ENCODE measurements at regions not wholly inside any gene's neighbourhood (a gene's known extent, or its start where the extent isn't known, plus 50 kb on each side); places are given as distances from the start of the nearest gene placed in this dataset.
"Not testable (repeated sequence)": the region's sequence is repeated elsewhere in the genome, so short reads cannot be mapped to it uniquely, and the experiment has no call there.

- DNase-seq (no peak), ATAC-seq (replicated peaks) (no peak)
- H3K27me3 Mint-ChIP-seq = no peaks in the 10 kb centered on the region
- H3K9me3 Mint-ChIP-seq = peaks cover 0 to 7% of the 10 kb centered on the region in 2 donors
- H3K4me1 Mint-ChIP-seq = peaks cover 0 to 4% of the 10 kb centered on the region in 2 donors
- H3K4me3 Mint-ChIP-seq = no peak overlapping the region
- no peak overlapping the region for H3K27ac Mint-ChIP-seq
- H3K36me3 Mint-ChIP-seq = no peaks in the 10 kb centered on the region
Observed at GRCh38 chrX:78603908-78604307, 55.2 kb downstream of the RTL3 start.

- no peak overlapping the region for H3K27ac Mint-ChIP-seq
- no peaks in the 10 kb centered on the region for H3K36me3 Mint-ChIP-seq
- no peaks in the 10 kb centered on the region for H3K4me1 Mint-ChIP-seq
- no peak overlapping the region for H3K4me3 Mint-ChIP-seq
- DNase-seq (no peak), ATAC-seq (replicated peaks) (no peak)
- H3K27me3 Mint-ChIP-seq = no peaks in the 10 kb centered on the region
- peaks cover 7 to 20% of the 10 kb centered on the region in 2 donors for H3K9me3 Mint-ChIP-seq
Observed at GRCh38 chrX:78595901-78596502, 63.1 kb downstream of the RTL3 start.

GRCh38 chrX:78593701-78594100, 65.4 kb downstream of the RTL3 start:
- DNase-seq = no peak
- Mint-ChIP-seq H3K36me3 (no peaks in the 10 kb centered on the region), H3K27ac (no peak overlapping the region), H3K4me3 (no peak overlapping the region), H3K4me1 (no peaks in the 10 kb centered on the region), H3K27me3 (no peaks in the 10 kb centered on the region), H3K9me3 (peaks cover 7 to 14% of the 10 kb centered on the region in 2 donors)
- no peak for ATAC-seq (replicated peaks)

- ATAC-seq (replicated peaks) = no peak
- Mint-ChIP-seq H3K27ac (no peak overlapping the region), H3K36me3 (no peaks in the 10 kb centered on the region), H3K4me1 (no peaks in the 10 kb centered on the region), H3K9me3 (peaks cover 7 to 14% of the 10 kb centered on the region in 2 donors), H3K27me3 (no peaks in the 10 kb centered on the region), H3K4me3 (no peak overlapping the region)
- no peak for DNase-seq
Observed at GRCh38 chrX:78592030-78592429, 67.1 kb downstream of the RTL3 start.

- DNase-seq = no peak
- no peaks in the 10 kb centered on the region for H3K9me3 Mint-ChIP-seq
Observed at GRCh38 chrX:78574306-78574705, 84.8 kb downstream of the RTL3 start.

GRCh38 chrX:78573630-78574029, 85.5 kb downstream of the RTL3 start:
- no peak for DNase-seq
- H3K4me3 Mint-ChIP-seq = no peak overlapping the region
- no peak overlapping the region for H3K27ac Mint-ChIP-seq
- H3K36me3 Mint-ChIP-seq = no peaks in the 10 kb centered on the region
- H3K4me1 Mint-ChIP-seq = peaks cover 5 to 10% of the 10 kb centered on the region in 2 donors
- H3K27me3 Mint-ChIP-seq = peaks cover 0 to 5% of the 10 kb centered on the region in 2 donors
- no peaks in the 10 kb centered on the region for H3K9me3 Mint-ChIP-seq
- no peak for ATAC-seq (replicated peaks)

More at GRCh38 chrX:78574306-78574705, 84.8 kb downstream of the RTL3 start:
- Mint-ChIP-seq H3K4me3 (no peak overlapping the region), H3K27me3 (peaks cover 0 to 5% of the 10 kb centered on the region in 2 donors), H3K36me3 (no peaks in the 10 kb centered on the region), H3K27ac (no peak overlapping the region), H3K4me1 (peaks cover 5 to 10% of the 10 kb centered on the region in 2 donors)
- ATAC-seq (replicated peaks) = no peak

- Mint-ChIP-seq H3K27me3 (peaks cover 0 to 8% of the 10 kb centered on the region in 2 donors), H3K36me3 (no peaks in the 10 kb centered on the region), H3K27ac (no peak overlapping the region), H3K9me3 (no peaks in the 10 kb centered on the region), H3K4me3 (no peak overlapping the region), H3K4me1 (peaks cover 5 to 10% of the 10 kb centered on the region in 2 donors)
- ATAC-seq (replicated peaks) (no peak), DNase-seq (no peak)
Observed at GRCh38 chrX:78571849-78572248, 87.3 kb downstream of the RTL3 start.

- H3K4me3 Mint-ChIP-seq = no peak overlapping the region
- no peaks in the 10 kb centered on the region for H3K27me3 Mint-ChIP-seq
- H3K9me3 Mint-ChIP-seq = peaks cover 0 to 4% of the 10 kb centered on the region in 2 donors
- ATAC-seq (replicated peaks) (no peak), DNase-seq (no peak)
- H3K36me3 Mint-ChIP-seq = peaks cover 0 to 3% of the 10 kb centered on the region in 2 donors
- no peak overlapping the region for H3K27ac Mint-ChIP-seq
- H3K4me1 Mint-ChIP-seq = peaks cover 5 to 19% of the 10 kb centered on the region in 2 donors
Observed at GRCh38 chrX:78555401-78555980, 103.6 kb downstream of the RTL3 start.

GRCh38 chrX:78552628-78553027, 106.5 kb downstream of the RTL3 start:
- H3K9me3 Mint-ChIP-seq; H3K27ac Mint-ChIP-seq; H3K4me3 Mint-ChIP-seq; DNase-seq; H3K36me3 Mint-ChIP-seq; ATAC-seq (replicated peaks): not testable (repeated sequence)
- H3K27me3 Mint-ChIP-seq = peaks cover 0 to 11% of the 10 kb centered on the region in 2 donors
- peaks cover 5 to 19% of the 10 kb centered on the region in 2 donors for H3K4me1 Mint-ChIP-seq

- peaks cover 5 to 13% of the 10 kb centered on the region in 2 donors for H3K27me3 Mint-ChIP-seq
- H3K4me1 Mint-ChIP-seq = peaks cover 3 to 8% of the 10 kb centered on the region in 2 donors
- ATAC-seq (replicated peaks) (no peak), DNase-seq (no peak)
- H3K36me3 Mint-ChIP-seq = peaks cover 3 to 5% of the 10 kb centered on the region in 2 donors
- H3K9me3 Mint-ChIP-seq = peaks cover 11 to 17% of the 10 kb centered on the region in 2 donors
- H3K27ac Mint-ChIP-seq = no peak overlapping the region
- H3K4me3 Mint-ChIP-seq = no peak overlapping the region
Observed at GRCh38 chrX:78548012-78548411, 111.1 kb downstream of the RTL3 start.

GRCh38 chrX:78545233-78545632, 113.9 kb downstream of the RTL3 start:
- DNase-seq (no peak), ATAC-seq (replicated peaks) (no peak)
- peaks cover 5 to 13% of the 10 kb centered on the region in 2 donors for H3K27me3 Mint-ChIP-seq
- no peaks in the 10 kb centered on the region for H3K4me1 Mint-ChIP-seq
- no peak overlapping the region for H3K27ac Mint-ChIP-seq
- no peak overlapping the region for H3K4me3 Mint-ChIP-seq
- H3K36me3 Mint-ChIP-seq = peaks cover 8 to 9% of the 10 kb centered on the region in 2 donors
- peaks cover 20 to 25% of the 10 kb centered on the region in 2 donors for H3K9me3 Mint-ChIP-seq

- H3K36me3 Mint-ChIP-seq = peaks cover 8 to 9% of the 10 kb centered on the region in 2 donors
- peaks cover 27 to 32% of the 10 kb centered on the region in 2 donors for H3K9me3 Mint-ChIP-seq
- ATAC-seq (replicated peaks) (no peak), DNase-seq (no peak)
- no peak overlapping the region for H3K4me3 Mint-ChIP-seq
- no peaks in the 10 kb centered on the region for H3K4me1 Mint-ChIP-seq
- H3K27ac Mint-ChIP-seq = no peak overlapping the region
- peaks cover 5 to 8% of the 10 kb centered on the region in 2 donors for H3K27me3 Mint-ChIP-seq
Observed at GRCh38 chrX:78543281-78543680, 115.8 kb downstream of the RTL3 start.

GRCh38 chrX:78540171-78540570, 119.0 kb downstream of the RTL3 start:
- peaks cover 26 to 31% of the 10 kb centered on the region in 2 donors for H3K9me3 Mint-ChIP-seq
- H3K4me1 Mint-ChIP-seq = no peaks in the 10 kb centered on the region
- peaks cover 0 to 5% of the 10 kb centered on the region in 2 donors for H3K27me3 Mint-ChIP-seq
- no peak overlapping the region for H3K4me3 Mint-ChIP-seq
- no peak for ATAC-seq (replicated peaks)
- H3K27ac Mint-ChIP-seq = no peak overlapping the region
- peaks cover 8 to 9% of the 10 kb centered on the region in 2 donors for H3K36me3 Mint-ChIP-seq
- DNase-seq = no peak

GRCh38 chrX:78534221-78534620, 124.9 kb downstream of the RTL3 start:
- H3K9me3 Mint-ChIP-seq = no peaks in the 10 kb centered on the region
- DNase-seq = no peak

GRCh38 chrX:78532363-78532762, 126.8 kb downstream of the RTL3 start:
- ATAC-seq (replicated peaks) (no peak), DNase-seq (no peak)
- Mint-ChIP-seq H3K4me1 (peaks cover 0 to 9% of the 10 kb centered on the region in 2 donors), H3K9me3 (no peaks in the 10 kb centered on the region), H3K27me3 (no peaks in the 10 kb centered on the region), H3K4me3 (no peak overlapping the region), H3K36me3 (no peaks in the 10 kb centered on the region), H3K27ac (no peak overlapping the region)

More at GRCh38 chrX:78534221-78534620, 124.9 kb downstream of the RTL3 start:
- no peaks in the 10 kb centered on the region for H3K36me3 Mint-ChIP-seq
- H3K27me3 Mint-ChIP-seq = no peaks in the 10 kb centered on the region
- H3K27ac Mint-ChIP-seq = no peak overlapping the region
- H3K4me1 Mint-ChIP-seq = peaks cover 0 to 9% of the 10 kb centered on the region in 2 donors
- ATAC-seq (replicated peaks) = no peak
- no peak overlapping the region for H3K4me3 Mint-ChIP-seq

All from stimulated activated naive B cell treated with anti-CD40 and anti-IgM and Interleukin-4, amounts not matched to agents 10 μg/mL and 1 μg/mL and 100 μg/mL, for 72 hours (primary cell).